Activated CD4-positive, alpha-beta T cell treated with anti-CD3 and anti-CD28 coated beads, Interleukin-2, amount 50 U/mL, for 16 hours (primary cell): ENCODE measurements at regions not wholly inside any gene's neighbourhood (a gene's known extent, or its start where the extent isn't known, plus 50 kb on each side); places are given as distances from the start of the nearest gene placed in this dataset.

Experiments
- DNase-seq: peaks from one replicate; pipeline ENCODE4 v3.0.0-alpha.2; 2020

GRCh38 chr3:106231086-106231485, 362.3 kb upstream of the CBLB start:
- peak; percentile 60 for DNase-seq

GRCh38 chr3:106232956-106233355, 364.1 kb upstream of the CBLB start:
- no peak for DNase-seq

GRCh38 chr3:106239195-106239697, 370.4 kb upstream of the CBLB start:
- DNase-seq, result no peak

DNA sequence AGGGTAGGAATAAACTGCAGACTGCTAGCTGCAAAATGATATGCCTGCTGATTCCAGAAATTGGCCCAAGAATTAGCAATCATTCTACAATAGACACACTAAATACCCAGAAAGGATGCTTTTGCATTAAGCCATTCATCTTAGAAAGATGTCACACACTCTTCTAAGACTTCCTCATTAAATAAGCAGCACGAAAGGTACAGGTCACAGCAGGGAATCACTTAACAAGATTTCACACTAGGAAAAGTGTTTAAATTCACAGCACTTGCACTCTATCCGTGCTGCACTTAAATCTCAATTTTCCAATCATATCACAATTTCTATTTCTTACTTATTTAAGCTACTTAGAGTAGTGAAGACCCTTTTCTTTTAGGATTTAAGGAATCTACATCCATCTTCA, 372.8 kb upstream of the CBLB start:
- DNase-seq, result no peak

DNA sequence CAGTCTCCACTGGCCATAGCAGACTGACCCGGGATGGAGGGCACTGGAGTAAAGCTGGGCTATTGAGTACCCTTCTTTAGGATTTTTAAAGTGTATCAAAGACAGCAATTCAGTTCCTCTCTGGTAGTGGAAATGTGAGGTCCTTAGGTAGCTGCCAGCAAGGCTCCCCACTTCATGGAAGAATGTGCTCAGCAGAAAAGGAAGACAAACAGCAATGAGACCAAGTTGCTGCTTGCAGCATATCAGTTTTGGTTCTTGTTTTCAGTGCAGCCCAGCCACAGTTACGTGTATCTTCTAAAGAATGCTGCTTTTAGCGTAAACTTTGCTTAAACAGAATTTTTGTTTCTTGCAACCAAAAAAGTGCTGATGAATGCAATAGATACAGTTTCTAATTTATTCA, 374.0 kb upstream of the CBLB start:
- DNase-seq, result no peak

- DNase-seq, result no peak
These were observed 376.6 kb upstream of the CBLB start for GRCh38 chr3:106245400-106245799.

GRCh38 chr3:106247902-106248684, 379.3 kb upstream of the CBLB start:
- peak; percentile 41 for DNase-seq

DNA sequence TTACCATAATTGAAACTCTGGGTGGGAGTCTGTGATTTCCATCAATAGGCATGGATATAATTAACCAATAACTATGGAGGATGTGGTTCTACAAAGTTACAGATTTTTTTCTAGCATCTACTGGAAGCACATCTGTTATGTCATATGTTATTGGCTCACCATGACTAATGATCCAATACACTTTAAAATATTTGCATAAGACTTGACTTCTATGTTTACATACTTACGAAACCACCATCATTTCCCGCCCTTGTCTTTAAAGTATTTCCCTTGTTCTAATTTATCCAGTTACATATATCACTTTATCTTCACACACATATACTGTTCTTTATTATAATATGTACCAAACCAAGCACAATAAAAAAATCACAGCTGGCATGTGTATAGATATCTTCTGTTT, 380.3 kb upstream of the CBLB start:
- DNase-seq, result no peak

DNA sequence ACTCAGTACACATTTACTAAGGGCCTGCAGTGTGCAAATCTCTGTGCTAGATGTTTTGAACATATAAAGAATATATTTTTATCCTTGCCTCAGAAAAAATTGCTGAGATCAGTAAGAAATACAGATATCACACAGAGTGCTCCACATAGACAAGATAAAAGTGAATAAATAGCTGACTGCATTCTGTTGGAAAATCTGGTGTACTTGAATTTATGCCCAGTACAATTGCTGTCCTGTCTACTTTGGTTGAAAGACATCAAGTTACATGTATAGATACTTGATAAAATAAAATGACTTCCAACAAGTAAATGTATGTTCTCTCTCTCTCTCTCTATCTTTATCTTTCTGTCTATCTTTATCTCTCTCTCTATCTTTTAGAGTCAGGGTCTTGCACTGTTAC, 381.2 kb upstream of the CBLB start:
- no peak for DNase-seq

- DNase-seq, result no peak
These were observed 382.5 kb upstream of the CBLB start for GRCh38 chr3:106251160-106251892.

GRCh38 chr3:106255870-106256248, 387.0 kb upstream of the CBLB start:
- no peak for DNase-seq

DNA sequence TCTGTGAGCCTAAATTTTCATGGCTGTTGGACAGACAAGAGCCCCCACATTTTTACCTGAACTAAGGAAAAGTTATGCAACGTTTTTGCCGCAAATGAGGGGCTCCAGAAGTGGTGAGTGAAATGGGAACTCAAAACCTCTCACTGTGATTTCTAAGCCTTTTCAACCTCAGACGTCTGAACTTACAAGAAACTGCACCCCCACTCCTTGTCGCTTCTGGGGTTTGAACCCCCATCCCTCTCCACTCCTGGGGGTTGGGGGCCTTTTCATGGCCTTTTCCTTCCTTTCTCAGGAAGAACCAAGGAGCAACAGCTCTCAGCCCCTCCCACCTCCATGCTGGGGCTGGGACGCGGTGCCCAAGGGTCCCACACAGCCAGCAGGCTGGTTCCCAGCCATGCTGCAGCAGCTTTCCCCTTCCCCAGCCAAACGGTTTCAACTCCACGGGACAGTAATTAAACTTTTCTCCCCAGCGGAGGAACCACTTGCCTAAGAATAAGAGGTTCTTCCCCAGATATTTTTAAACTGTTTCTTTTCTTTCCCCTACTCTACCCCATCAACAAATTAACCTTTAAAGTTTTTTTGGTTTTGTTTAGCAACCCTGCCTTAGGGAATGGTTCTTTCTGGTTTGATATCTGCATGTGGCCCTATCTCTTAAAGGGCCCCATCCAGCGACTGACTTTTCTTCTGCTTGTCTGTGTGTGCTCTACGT, 387.6 kb upstream of the CBLB start:
- DNase-seq, result no peak

- DNase-seq, result no peak
These were observed 388.4 kb upstream of the CBLB start for GRCh38 chr3:106257172-106257571.

GRCh38 chr3:106261396-106261795, 392.6 kb upstream of the CBLB start:
- no peak for DNase-seq

DNA sequence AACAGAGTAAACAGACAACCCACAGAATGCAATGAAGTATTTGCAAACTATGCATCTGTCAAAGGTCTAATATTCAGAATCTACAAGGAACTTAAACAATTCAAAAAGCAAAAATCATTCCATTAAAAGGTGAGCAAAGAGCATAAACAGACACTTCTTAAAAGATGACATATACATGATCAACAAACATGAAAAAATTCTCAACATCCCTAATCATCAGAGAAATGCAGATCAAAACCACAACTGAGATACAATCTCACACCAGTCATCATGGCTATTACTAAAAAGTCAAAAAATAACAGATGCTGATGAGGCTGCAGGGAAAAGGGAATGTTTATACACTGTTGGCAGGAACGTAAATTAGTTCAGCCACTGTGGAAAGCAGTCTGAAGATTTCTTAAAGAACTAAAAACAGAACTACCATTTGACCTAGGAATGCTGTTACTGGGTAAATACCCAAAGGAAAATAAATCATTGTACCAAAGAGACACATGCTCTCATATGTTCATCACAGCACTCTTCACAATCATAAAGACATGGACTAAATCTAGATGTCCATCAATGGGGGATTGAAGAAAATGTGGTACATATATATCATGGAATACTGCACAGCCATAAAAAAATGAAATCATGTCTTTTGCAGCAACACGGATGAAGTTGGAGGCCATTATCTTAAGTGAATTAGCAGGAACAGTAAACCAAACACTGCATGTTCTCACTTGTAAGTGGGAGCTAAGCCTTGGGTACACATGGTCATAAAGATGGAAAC, 393.3 kb upstream of the CBLB start:
- no peak for DNase-seq

DNA sequence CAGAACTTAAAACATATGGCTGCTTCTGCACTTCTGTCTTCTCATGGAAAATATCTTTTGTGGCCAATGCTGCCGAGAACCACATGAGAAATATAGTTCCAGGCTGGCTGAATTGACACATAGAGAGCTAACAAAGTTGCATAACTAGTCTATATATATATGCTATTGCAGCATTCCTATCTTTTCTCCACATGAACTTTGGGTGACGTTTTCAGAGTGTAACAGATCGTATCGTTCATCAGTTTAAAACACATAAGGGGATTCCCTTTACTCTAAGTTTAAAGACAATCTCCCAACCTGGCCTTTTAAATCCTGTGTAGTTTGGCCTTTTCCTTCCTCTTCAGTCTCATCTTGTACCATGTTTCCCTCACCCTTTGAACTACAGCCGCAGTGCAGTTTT, 394.2 kb upstream of the CBLB start:
- DNase-seq, result no peak

DNA sequence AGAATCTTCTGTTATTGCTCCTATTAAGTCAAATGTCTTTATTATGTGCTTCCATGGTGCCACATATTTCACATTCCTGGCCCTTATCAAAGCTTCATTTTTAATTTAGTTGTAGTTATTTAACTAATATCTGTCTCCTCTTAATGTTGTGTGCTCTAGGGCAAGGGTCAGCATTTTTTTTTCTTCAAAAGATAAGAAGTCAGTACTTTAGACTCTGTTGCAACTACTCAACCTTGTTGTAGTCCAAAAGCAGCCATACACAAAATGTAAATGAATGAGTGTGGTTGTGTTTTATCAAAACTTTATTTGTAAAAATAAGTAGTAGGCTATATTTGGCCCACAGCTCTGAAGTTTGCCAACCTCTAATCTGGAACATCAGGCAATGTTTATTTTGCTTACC, 394.7 kb upstream of the CBLB start:
- no peak for DNase-seq

GRCh38 chr3:106265704-106266103, 396.9 kb upstream of the CBLB start:
- DNase-seq, result no peak

- DNase-seq, result no peak
These were observed 399.9 kb upstream of the CBLB start for GRCh38 chr3:106268696-106269095.

DNA sequence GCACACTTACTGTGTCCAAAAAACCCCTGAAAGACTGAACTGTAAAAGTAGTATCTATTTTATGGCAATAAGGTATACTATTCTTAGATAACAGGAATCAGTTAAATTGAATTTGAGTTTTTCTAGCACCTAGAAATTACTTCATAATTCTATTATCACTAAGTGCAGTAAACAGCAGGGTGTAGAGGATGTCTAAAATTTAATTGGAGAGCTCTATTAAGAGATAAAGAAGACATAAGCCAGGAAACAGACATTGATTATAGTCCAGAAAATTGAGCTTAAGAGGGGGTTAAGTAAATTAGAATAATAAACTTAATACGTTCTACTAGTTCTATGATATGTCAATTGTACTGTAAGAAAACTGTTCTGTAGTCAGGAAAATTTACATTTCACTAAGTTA, 403.5 kb upstream of the CBLB start:
- DNase-seq, result no peak

DNA sequence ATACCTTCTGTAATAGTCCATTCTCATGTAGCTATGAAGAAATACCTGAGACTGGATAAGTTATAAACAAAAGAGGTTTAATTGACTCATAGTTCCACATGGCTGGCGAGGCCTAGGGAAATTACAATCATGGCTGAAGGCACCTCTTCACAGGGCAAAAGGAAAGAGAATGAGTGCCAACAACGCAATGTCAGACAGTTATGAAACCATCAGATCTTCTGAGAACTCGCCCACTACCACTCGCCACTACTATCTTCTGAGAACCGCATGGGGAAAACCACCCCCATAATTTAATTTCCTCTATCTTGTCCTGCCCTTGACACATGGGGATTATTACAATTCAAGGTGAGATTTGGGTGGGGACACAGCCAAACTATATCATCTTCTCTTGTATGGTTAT, 406.8 kb upstream of the CBLB start:
- no peak for DNase-seq

- no peak for DNase-seq
These were observed 407.3 kb upstream of the CBLB start for GRCh38 chr3:106276151-106276550.
